ENCODE measurements at regions not wholly inside any gene's neighbourhood (a gene's known extent, or its start where the extent isn't known, plus 50 kb on each side); places are given as distances from the start of the nearest gene placed in this dataset.

GRCh38 chr16:82241469-82242052 is 71.5 kb upstream of the MPHOSPH6 start:
- DNase-seq (ENCODE audit: low read depth in 2 of 2), result no peak

GRCh38 chr16:82240111-82240510 is 70.1 kb upstream of the MPHOSPH6 start:
- DNase-seq (ENCODE audit: low read depth in 2 of 2), result no peak

- no peak for DNase-seq (ENCODE audit: low read depth in 2 of 2)
Observed at GRCh38 chr16:82236875-82237274, 66.9 kb upstream of the MPHOSPH6 start.

GRCh38 chr16:82236415-82236814 is 66.4 kb upstream of the MPHOSPH6 start:
- DNase-seq (ENCODE audit: low read depth in 2 of 2), result no peak

- DNase-seq (ENCODE audit: low read depth in 2 of 2), result no peak
Observed at GRCh38 chr16:82232806-82233205, 62.8 kb upstream of the MPHOSPH6 start.

GRCh38 chr16:82231008-82231787 is 61.2 kb upstream of the MPHOSPH6 start:
- no peak for DNase-seq (ENCODE audit: low read depth in 2 of 2)

- DNase-seq (ENCODE audit: low read depth in 2 of 2), result peak; percentile 57 to 58
Observed at GRCh38 chr16:82229800-82230619, 60.0 kb upstream of the MPHOSPH6 start.

GRCh38 chr16:82226327-82226726 is 56.3 kb upstream of the MPHOSPH6 start:
- no peak for DNase-seq (ENCODE audit: low read depth in 2 of 2)

GRCh38 chr16:82224821-82225220 is 54.8 kb upstream of the MPHOSPH6 start:
- DNase-seq (ENCODE audit: low read depth in 2 of 2), result no peak

- DNase-seq (ENCODE audit: low read depth in 2 of 2), result no peak
Observed at GRCh38 chr16:82220541-82220940, 50.5 kb upstream of the MPHOSPH6 start.
